HepG2 (cell line): ENCODE measurements at regions not wholly inside any gene's neighbourhood (a gene's known extent, or its start where the extent isn't known, plus 50 kb on each side); places are given as distances from the start of the nearest gene placed in this dataset.

ENCODE experiments used
- ATAC-seq: fragments of 200-7000 bp; cut with Tn5 transposase; 3 replicates; pipeline ENCODE4 v1.9.1; 2020; ENCODE audit warnings: mild to moderate bottlenecking, moderate library complexity
- BruUV-seq: library from RNA; stranded (reverse); fragments of 400-500 nt; replicated peaks from 2 replicates; lab custom pipeline; 2021; lab: Mats Ljungman, UMichigan
- CTCF ChIA-PET: fragments of 300-600 bp; formaldehyde crosslinking; extraction: SDS; loops from one replicate; lab custom pipeline; 2021; ENCODE audit warnings: low total read pairs, inconsistent platforms, low intra/inter-chr PET ratio; lab: Yijun Ruan, JAX
- POLR2A ChIA-PET: fragments of 350-600 bp; sonication (Branson Sonifier 250); formaldehyde crosslinking; loops from one replicate; lab custom pipeline; 2020; ENCODE audit warnings: antibody characterized with exemption, inconsistent platforms; lab: Yijun Ruan, JAX
- DNase-seq: peaks from one replicate; pipeline ENCODE4 v3.0.0-alpha.2; 2015; ENCODE audit warnings: low spot score
- FAIRE-seq: peaks from 3 replicates; lab custom pipeline; 2011; peaks lifted over from hg19 to GRCh38; lab: Jason Lieb, UNC
- H2AFZ ChIP-seq: one replicate; pipeline ENCODE4 v1.6.1; 2011; ENCODE audit warnings: low read length, inconsistent platforms
- H3K27ac ChIP-seq: fragments of 300-600 bp; 3 replicates; pipeline ENCODE4 v1.8.0; 2011; ENCODE audit warnings: mixed run types, mild to moderate bottlenecking, mixed read lengths, low read length, inconsistent platforms; ENCODE audit not compliant: insufficient read depth; ENCODE audit errors: extremely low read length
- H3K27me3 ChIP-seq, 2 experiments: fragments of 200-600 bp in 1 of 2; 2 replicates in 1 of 2; 3 replicates in 1 of 2; pipeline versions ENCODE4 v1.6.0 to v1.8.0; 2011; ENCODE audit warnings: low read length in 2 of 2, mild to moderate bottlenecking in 2 of 2, moderate library complexity in 2 of 2, inconsistent platforms in 1 of 2; ENCODE audit not compliant: insufficient read depth in 2 of 2, control insufficient read depth in 1 of 2
- H3K36me3 ChIP-seq, 2 experiments: fragments of 200-600 bp in 1 of 2; replicated peaks in 1 of 2; 2 replicates in 1 of 2; 3 replicates in 1 of 2; pipeline versions ENCODE4 v1.5.1 to v1.8.0; 2011; ENCODE audit warnings: low read length in 2 of 2, inconsistent platforms in 1 of 2; ENCODE audit not compliant: insufficient read depth in 2 of 2, control insufficient read depth in 1 of 2
- H3K4me1 ChIP-seq: 2 replicates; pipeline ENCODE4 v1.5.1; 2012; ENCODE audit warnings: low read length, inconsistent platforms; ENCODE audit not compliant: insufficient read depth
- H3K4me2 ChIP-seq: 2 replicates; pipeline ENCODE4 v1.6.0; 2011; ENCODE audit warnings: low read depth, low read length, inconsistent platforms
- H3K4me3 ChIP-seq, 3 experiments: fragments of 200-600 bp in 1 of 3; sonication (generic), shearing (Covaris generic) in 1 of 3; replicated peaks in 1 of 3; 2 replicates each; pipeline ENCODE4 v1.5.1; 2011 to 2016; ENCODE audit warnings: low read length in 3 of 3, inconsistent platforms in 2 of 3, low read depth in 2 of 3, mild to moderate bottlenecking in 2 of 3, control low read depth in 1 of 3, mixed read lengths in 1 of 3; ENCODE audit not compliant: insufficient read depth in 1 of 3
- H3K79me2 ChIP-seq: one replicate; pipeline ENCODE4 v1.6.1; 2011; ENCODE audit warnings: low read length, inconsistent platforms; ENCODE audit not compliant: insufficient read depth
- H3K9ac ChIP-seq: 2 replicates; pipeline ENCODE4 v1.6.0; 2011; ENCODE audit warnings: mild to moderate bottlenecking, low read depth, low read length, inconsistent platforms; ENCODE audit not compliant: insufficient read depth
- H3K9me3 ChIP-seq: 2 replicates; pipeline ENCODE4 v1.5.1; 2012; ENCODE audit warnings: mild to moderate bottlenecking, low read length
- H4K20me1 ChIP-seq: 2 replicates; pipeline ENCODE4 v1.6.0; 2011; ENCODE audit warnings: inconsistent platforms, mild to moderate bottlenecking, low read length, moderate library complexity; ENCODE audit not compliant: insufficient read depth
- ATF3 ChIP-seq: sonication (generic); formaldehyde crosslinking; IDR thresholded peaks from 2 replicates; pipeline ENCODE4 v1.4.0; 2020; ENCODE audit warnings: missing genetic modification reagents
- ELF3 ChIP-seq: IDR thresholded peaks from 2 replicates; pipeline ENCODE4 v1.6.1; 2016; ENCODE audit warnings: missing genetic modification reagents, missing compliant biosample characterization
- EP300 ChIP-seq, 3 experiments: sonication (generic) in 1 of 3; formaldehyde crosslinking in 1 of 3; IDR thresholded peaks; 2 replicates each; pipeline versions ENCODE4 v1.5.1 to v1.6.1; 2011 to 2020; ENCODE audit warnings: low read depth in 2 of 3, low read length in 2 of 3, borderline replicate concordance in 1 of 3, improper control_type of control experiment in 1 of 3, mild to moderate bottlenecking in 1 of 3, missing genetic modification reagents in 1 of 3, moderate library complexity in 1 of 3
- MAFF ChIP-seq: IDR thresholded peaks from 2 replicates; pipeline ENCODE4 v1.6.1; 2011; ENCODE audit warnings: low read depth, low read length, improper control_type of control experiment
- MAFK ChIP-seq, 2 experiments: IDR thresholded peaks in 1 of 2; conservative IDR thresholded peaks in 1 of 2; 2 replicates each; pipeline ENCODE4 v1.6.1; 2011; ENCODE audit warnings: improper control_type of control experiment in 2 of 2, low read length in 2 of 2
- SMAD9 ChIP-seq: sonication (generic); formaldehyde crosslinking; IDR thresholded peaks from 2 replicates; pipeline ENCODE4 v1.5.1; 2020; ENCODE audit warnings: mild to moderate bottlenecking, missing genetic modification reagents
- ZFP36 ChIP-seq: fragments of 150-350 bp; IDR thresholded peaks from 2 replicates; pipeline ENCODE4 v1.6.1; 2018; ENCODE audit warnings: borderline replicate concordance, low read length, low read depth; ENCODE audit not compliant: partially characterized antibody
- ZNF703 ChIP-seq: sonication (generic); formaldehyde crosslinking; IDR thresholded peaks from 2 replicates; pipeline ENCODE4 v1.5.1; 2020; ENCODE audit warnings: missing genetic modification reagents, mild to moderate bottlenecking, moderate library complexity, borderline replicate concordance
- WGBS: methylation state at CpG from one replicate; pipeline ENCODE4 v1.1.6; 2017; ENCODE audit warnings: low lambda C conversion rate; 5-methylcytosine and 5-hydroxymethylcytosine counted together
- in situ Hi-C: cut with HindIII; loops from 2 replicates; pipeline ENCODE4 v1.10.0; 2017; ENCODE audit warnings: low pct_unique_long_range_greater_than_20kb; ENCODE audit not compliant: extremely low pct_ligation_motif_present
- intact Hi-C: fragments of 100-400 bp; cut with micrococcal nuclease; formaldehyde crosslinking; loops from one replicate; pipeline ENCODE4 v1.10.0; 2022; ENCODE audit not compliant: unreplicated experiment

DNA sequence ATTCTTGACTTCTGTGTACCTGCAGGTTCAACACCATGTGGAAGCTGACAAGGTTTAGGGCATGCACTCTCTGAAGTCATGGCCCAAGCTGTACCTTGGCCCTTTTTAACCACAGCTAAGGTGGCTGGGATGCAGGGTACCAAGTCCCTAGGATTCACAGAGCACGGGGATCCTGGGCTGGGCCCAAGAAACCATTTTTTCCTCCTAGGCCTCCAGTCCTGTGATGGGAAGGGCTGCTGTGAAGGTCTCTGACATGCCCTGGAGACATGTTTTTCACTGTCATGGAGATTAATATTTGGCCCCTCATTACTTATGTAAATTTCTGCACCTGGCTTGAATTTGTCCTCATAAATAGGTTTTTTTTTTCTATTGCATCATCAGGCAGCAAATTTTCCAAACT is 937.5 kb upstream of the ROBO1 start:
- no peak overlapping the region for H3K4me3 ChIP-seq
- no peaks in the 10 kb centered on the region for H4K20me1 ChIP-seq
- no peak for FAIRE-seq
- intact Hi-C loops = no loop called here
- WGBS = 40% methylated on average over 1 of the region's 1 CpG
- no peak overlapping the region for H3K27ac ChIP-seq
- H3K27me3 ChIP-seq = no peaks in the 10 kb centered on the region
- BruUV-seq = no TSS peak
- H3K36me3 ChIP-seq = no peaks in the 10 kb centered on the region
- H3K4me2 ChIP-seq = no peak overlapping the region
- peaks cover 12% of the 10 kb centered on the region for H3K4me1 ChIP-seq
- no peak overlapping the region for H3K9ac ChIP-seq
- no peak for ATAC-seq
- in situ Hi-C loops = no loop called here
- ChIA-PET POLR2A (no interaction called here), CTCF (no interaction called here)
- DNase-seq = no peak
- no peak overlapping the region for H2AFZ ChIP-seq
- H3K9me3 ChIP-seq = peaks cover 25% of the 10 kb centered on the region
- TF ChIP-seq SMAD9 (no peak), ELF3 (CRISPR knock-in tag) (no peak), EP300 (IDR thresholded peaks at IDR 0.05; ENCODE audit: low read depth in 2 of 2, low read length in 2 of 2) (no peak), EP300 (CRISPR knock-in tag; IDR thresholded peaks at IDR 0.05; ENCODE audit: borderline replicate concordance) (no peak), ZFP36 (peak; percentile 58), ATF3 (CRISPR knock-in tag) (no peak)
- H3K79me2 ChIP-seq = no peaks in the 10 kb centered on the region

- Histone ChIP-seq H3K27me3 (no peaks in the 10 kb centered on the region), H3K9me3 (peaks cover 24% of the 10 kb centered on the region), H3K4me3 (no peak overlapping the region), H3K79me2 (no peaks in the 10 kb centered on the region), H2AFZ (no peak overlapping the region), H3K36me3 (no peaks in the 10 kb centered on the region), H3K4me1 (peaks cover 19% of the 10 kb centered on the region), H4K20me1 (no peaks in the 10 kb centered on the region), H3K9ac (no peak overlapping the region), H3K4me2 (no peak overlapping the region), H3K27ac (no peak overlapping the region)
- TF ChIP-seq ZNF703 (CRISPR knock-in tag) (no peak), MAFK (conservative IDR thresholded peaks at IDR 0.05 in 1 of 2, IDR thresholded peaks at IDR 0.05 in 1 of 2; ENCODE audit: low read length in 2 of 2) (peak; percentile 66 to 90), MAFF (peak; percentile 86)
- no TSS peak for BruUV-seq
- ChIA-PET POLR2A (no interaction called here), CTCF (no interaction called here)
- ATAC-seq = no peak
- DNase-seq = no peak
- 46% methylated on average over 1 of the region's 1 CpG for WGBS
- in situ Hi-C loops (no loop called here), intact Hi-C loops (no loop called here)
- FAIRE-seq = no peak
Observed at GRCh38 chr3:80701349-80701748, 933.6 kb upstream of the ROBO1 start.
